HCT116 (cell line): ENCODE measurements at regions not wholly inside any gene's neighbourhood (a gene's known extent, or its start where the extent isn't known, plus 50 kb on each side); places are given as distances from the start of the nearest gene placed in this dataset.

Source experiments
- ATAC-seq: fragments of 200-7000 bp; cut with Tn5 transposase; 2 replicates; pipeline ENCODE4 v1.9.1; 2020; ENCODE audit warnings: mild to moderate bottlenecking, moderate library complexity
- BruUV-seq: library from RNA; stranded (reverse); fragments of 400-500 nt; replicated peaks from 2 replicates; lab custom pipeline; 2021; lab: Mats Ljungman, UMichigan
- CTCF ChIA-PET: fragments of 300-600 bp; sonication (Branson Sonifier 250); formaldehyde crosslinking; loops from one replicate; lab custom pipeline; 2021; ENCODE audit warnings: antibody characterized with exemption; lab: Charles Lee
- POLR2A ChIA-PET: fragments of 300-600, 350-600 bp; sonication (Branson Sonifier 250); formaldehyde crosslinking; loops from one replicate; lab custom pipeline; 2021; ENCODE audit warnings: antibody characterized with exemption; lab: Charles Lee
- RAD21 ChIA-PET, 2 experiments: fragments of 300-600 bp; sonication (Branson Sonifier 250); formaldehyde crosslinking; loops; one replicate each; lab custom pipeline; 2023; ENCODE audit warnings: low total read pairs in 2 of 2; ENCODE audit not compliant: uncharacterized antibody in 2 of 2, unreplicated experiment in 2 of 2, low non-redundant PET in 1 of 2; lab: Charles Lee
- DNase-seq: peaks from one replicate; pipeline ENCODE4 v3.0.0-alpha.2; 2010; ENCODE audit warnings: low read depth, low spot score
- H2AFZ ChIP-seq: fragments of 200-600 bp; shearing (Covaris generic), sonication (generic); 2 replicates; pipeline ENCODE4 v1.6.1; 2017; ENCODE audit warnings: low read depth, mixed run types, mixed read lengths, antibody characterized with exemption, low read length; ENCODE audit not compliant: poor library complexity, severe bottlenecking
- H3K27ac ChIP-seq: 2 replicates; pipeline ENCODE4 v1.5.1; 2012; ENCODE audit warnings: low read depth, low read length
- H3K27me3 ChIP-seq: fragments of 200-600 bp; sonication (generic); 2 replicates; pipeline ENCODE4 v1.6.1; 2016; ENCODE audit warnings: mixed run types, low read length, mixed read lengths; ENCODE audit not compliant: insufficient read depth
- H3K36me3 ChIP-seq, 2 experiments: fragments of 200-500 bp in 1 of 2; fragments of 200-600 bp in 1 of 2; sonication (Bioruptor generic) in 1 of 2; sonication (generic) in 1 of 2; 2 replicates each; pipeline versions ENCODE4 v1.5.1 to v1.6.1; 2014 to 2016; ENCODE audit warnings: low read length in 2 of 2, inconsistent platforms in 1 of 2, mixed read lengths in 1 of 2, mixed run types in 1 of 2; ENCODE audit not compliant: insufficient read depth in 2 of 2, control insufficient read depth in 1 of 2
- H3K4me1 ChIP-seq, 2 experiments: fragments of 200-600 bp in 1 of 2; sonication (generic) in 1 of 2; 2 replicates each; pipeline versions ENCODE4 v1.5.1 to v1.6.1; 2012 to 2017; ENCODE audit warnings: low read length in 2 of 2, inconsistent platforms in 1 of 2, mild to moderate bottlenecking in 1 of 2, mixed read lengths in 1 of 2, mixed run types in 1 of 2, moderate library complexity in 1 of 2; ENCODE audit not compliant: insufficient read depth in 2 of 2, control insufficient read depth in 1 of 2
- H3K4me2 ChIP-seq: fragments of 200-600 bp; sonication (generic); 2 replicates; pipeline ENCODE4 v1.6.1; 2017; ENCODE audit warnings: mixed run types, low read length, mixed read lengths
- H3K4me3 ChIP-seq, 2 experiments: fragments of 200-600 bp in 1 of 2; sonication (generic) in 1 of 2; replicated peaks in 1 of 2; 2 replicates each; pipeline ENCODE4 v1.5.1; 2011 to 2016; ENCODE audit warnings: low read length in 2 of 2, control low read depth in 1 of 2, low read depth in 1 of 2, mild to moderate bottlenecking in 1 of 2, mixed read lengths in 1 of 2, mixed run types in 1 of 2
- H3K79me2 ChIP-seq: fragments of 200-600 bp; sonication (generic); 2 replicates; pipeline ENCODE4 v1.6.1; 2017; ENCODE audit warnings: mild to moderate bottlenecking, mixed run types, low read length, moderate library complexity, mixed read lengths; ENCODE audit not compliant: insufficient read depth
- H3K9ac ChIP-seq: fragments of 200-600 bp; sonication (generic); 2 replicates; pipeline ENCODE4 v1.6.1; 2016; ENCODE audit warnings: low read length, mixed read lengths
- H3K9me2 ChIP-seq: fragments of 200-600 bp; sonication (generic), shearing (Covaris generic); 2 replicates; pipeline ENCODE4 v1.6.1; 2017; ENCODE audit warnings: mixed run types, mild to moderate bottlenecking, moderate library complexity; ENCODE audit not compliant: insufficient read depth
- H3K9me3 ChIP-seq, 2 experiments: fragments of 200-500 bp in 1 of 2; fragments of 200-600 bp in 1 of 2; sonication (Bioruptor generic) in 1 of 2; sonication (generic) in 1 of 2; 2 replicates each; pipeline ENCODE4 v1.6.1; 2014 to 2017; ENCODE audit warnings: low read length in 2 of 2, mixed read lengths in 2 of 2, inconsistent platforms in 1 of 2, low read depth in 1 of 2, mild to moderate bottlenecking in 1 of 2, mixed run types in 1 of 2, moderate library complexity in 1 of 2; ENCODE audit not compliant: control insufficient read depth in 1 of 2, insufficient read depth in 1 of 2
- H4K20me1 ChIP-seq: fragments of 200-600 bp; sonication (generic), shearing (Covaris generic); 2 replicates; pipeline ENCODE4 v1.6.1; 2017; ENCODE audit warnings: mixed run types, mild to moderate bottlenecking, moderate library complexity; ENCODE audit not compliant: insufficient read depth
- ATF3 ChIP-seq: IDR thresholded peaks from 2 replicates; pipeline ENCODE4 v1.6.1; 2012
- CBX3 ChIP-seq: IDR thresholded peaks from 2 replicates; pipeline ENCODE4 v1.6.1; 2012; ENCODE audit warnings: low read depth
- CEBPB ChIP-seq: IDR thresholded peaks from 2 replicates; pipeline ENCODE4 v1.6.1; 2012; ENCODE audit warnings: low read depth
- CTCF ChIP-seq, 3 experiments: fragments of 200-600 bp in 1 of 3; sonication (generic) in 1 of 3; IDR thresholded peaks in 2 of 3; conservative IDR thresholded peaks in 1 of 3; 2 replicates each; pipeline ENCODE4 v1.5.1; 2012 to 2017; ENCODE audit warnings: low read depth in 2 of 3, low read length in 2 of 3, antibody characterized with exemption in 1 of 3, borderline replicate concordance in 1 of 3, control low read depth in 1 of 3, mild to moderate bottlenecking in 1 of 3, mixed read lengths in 1 of 3, mixed run types in 1 of 3, moderate library complexity in 1 of 3; ENCODE audit not compliant: insufficient read depth in 1 of 3
- EGR1 ChIP-seq: IDR thresholded peaks from 2 replicates; pipeline ENCODE4 v1.6.1; 2012; ENCODE audit warnings: low read depth
- ELF1 ChIP-seq: IDR thresholded peaks from 2 replicates; pipeline ENCODE4 v1.6.1; 2012; ENCODE audit warnings: low read depth, borderline replicate concordance
- FOSL1 ChIP-seq: IDR thresholded peaks from 2 replicates; pipeline ENCODE4 v1.6.1; 2012; ENCODE audit warnings: low read depth
- MAX ChIP-seq: IDR thresholded peaks from 2 replicates; pipeline ENCODE4 v1.6.1; 2012
- POLR2AphosphoS5 ChIP-seq: IDR thresholded peaks from 2 replicates; pipeline ENCODE4 v1.6.1; 2011; ENCODE audit warnings: mild to moderate bottlenecking, low read depth, low read length, moderate library complexity
- REST ChIP-seq: IDR thresholded peaks from 2 replicates; pipeline ENCODE4 v1.6.1; 2012; ENCODE audit warnings: low read depth
- SIN3A ChIP-seq: IDR thresholded peaks from 2 replicates; pipeline ENCODE4 v1.6.1; 2012; ENCODE audit warnings: low read depth
- SP1 ChIP-seq: IDR thresholded peaks from 2 replicates; pipeline ENCODE4 v1.6.1; 2012; ENCODE audit warnings: low read depth
- SRF ChIP-seq: IDR thresholded peaks from 2 replicates; pipeline ENCODE4 v1.6.1; 2012; ENCODE audit warnings: low read depth
- TCF7L2 ChIP-seq: IDR thresholded peaks from 2 replicates; pipeline ENCODE4 v1.7.0; 2011; ENCODE audit warnings: borderline replicate concordance, inconsistent platforms; ENCODE audit not compliant: insufficient read depth, insufficient read length; ENCODE audit errors: extremely low read depth
- ZBTB33 ChIP-seq: IDR thresholded peaks from 2 replicates; pipeline ENCODE4 v1.6.1; 2011; ENCODE audit warnings: mild to moderate bottlenecking, low read length, moderate library complexity; ENCODE audit not compliant: insufficient replicate concordance; ENCODE audit errors: extremely low read depth
- ZFX ChIP-seq: fragments of 450-650 bp; IDR thresholded peaks from 2 replicates; pipeline ENCODE4 v1.6.1; 2017
- ZNF274 ChIP-seq: fragments of 200-500 bp; sonication (Bioruptor generic); IDR thresholded peaks from 2 replicates; pipeline ENCODE4 v1.6.1; 2014; ENCODE audit warnings: mild to moderate bottlenecking, low read depth, low read length, inconsistent platforms
- intact Hi-C: fragments of 100-400 bp; cut with micrococcal nuclease; formaldehyde crosslinking; loops from 2 replicates; pipeline ENCODE4 v1.10.0; 2022

GRCh38 chr14:105982664-105983063 is 456.3 kb downstream of the TMEM121 start:
- no peaks in the 10 kb centered on the region for H3K4me1 ChIP-seq
- H3K9me2 ChIP-seq: no peaks in the 10 kb centered on the region
- H4K20me1 ChIP-seq: no peaks in the 10 kb centered on the region
- BruUV-seq: no TSS peak
- no peaks in the 10 kb centered on the region for H3K79me2 ChIP-seq
- no peak overlapping the region for H2AFZ ChIP-seq
- CTCF ChIA-PET: no interaction called here
- TF ChIP-seq MAX (no peak), SP1 (no peak), ZBTB33 (no peak), EGR1 (no peak), CBX3 (no peak), ZFX (no peak), ATF3 (no peak), ELF1 (no peak), REST (no peak), ZNF274 (no peak), SIN3A (no peak), POLR2AphosphoS5 (no peak), FOSL1 (no peak), CEBPB (no peak), CTCF (IDR thresholded peaks at IDR 0.05 in 2 of 3, conservative IDR thresholded peaks at IDR 0.05 in 1 of 3; ENCODE audit: borderline replicate concordance in 1 of 3, insufficient read depth in 1 of 3, low read depth in 2 of 3, low read length in 2 of 3) (no peak), SRF (no peak), TCF7L2 (no peak)
- no peak overlapping the region for H3K4me3 ChIP-seq
- H3K27me3 ChIP-seq: no peaks in the 10 kb centered on the region; the same call in 1 of the 2 replicates
- H3K9me3 ChIP-seq: no peaks in the 10 kb centered on the region
- ATAC-seq (no peak), DNase-seq (no peak)
- no peak overlapping the region for H3K27ac ChIP-seq
- POLR2A ChIA-PET: no interaction called here
- intact Hi-C loops: no loop called here
- H3K9ac ChIP-seq: no peak overlapping the region
- no peaks in the 10 kb centered on the region for H3K36me3 ChIP-seq
- H3K4me2 ChIP-seq: no peak overlapping the region
- RAD21 ChIA-PET: no interaction called here
